NCI-H1092 treated with DMSO at 0.1 percent for 48 hours (cell line): ENCODE measurements at regions not wholly inside any gene's neighbourhood (a gene's known extent, or its start where the extent isn't known, plus 50 kb on each side); places are given as distances from the start of the nearest gene placed in this dataset.

Source experiments
- DNase-seq: peaks from one replicate; lab custom pipeline; 2025; lab: John Stamatoyannopoulos, UW

DNA sequence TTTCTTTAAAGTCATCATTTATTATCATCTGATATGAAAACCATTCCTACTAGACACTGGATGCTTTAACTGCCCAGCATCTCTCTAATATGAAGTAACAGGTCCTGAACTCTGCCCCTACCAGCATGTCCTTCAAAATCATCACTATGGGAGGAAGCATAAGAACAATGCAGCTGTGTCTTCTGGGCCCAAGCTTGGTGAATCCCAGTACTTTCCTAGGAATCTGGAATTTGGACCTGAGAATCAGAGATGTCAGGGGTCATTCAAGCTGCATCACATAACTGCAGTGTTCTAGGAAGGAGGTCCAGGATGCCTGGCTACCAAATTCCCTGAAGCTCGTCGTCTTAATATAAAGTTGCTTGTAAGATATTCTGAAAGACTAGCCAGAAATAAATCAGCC lies 182.7 kb downstream of the AHR start:
- no peak for DNase-seq

GRCh38 chr7:17485368-17485767 lies 186.9 kb downstream of the AHR start:
- no peak for DNase-seq

DNA sequence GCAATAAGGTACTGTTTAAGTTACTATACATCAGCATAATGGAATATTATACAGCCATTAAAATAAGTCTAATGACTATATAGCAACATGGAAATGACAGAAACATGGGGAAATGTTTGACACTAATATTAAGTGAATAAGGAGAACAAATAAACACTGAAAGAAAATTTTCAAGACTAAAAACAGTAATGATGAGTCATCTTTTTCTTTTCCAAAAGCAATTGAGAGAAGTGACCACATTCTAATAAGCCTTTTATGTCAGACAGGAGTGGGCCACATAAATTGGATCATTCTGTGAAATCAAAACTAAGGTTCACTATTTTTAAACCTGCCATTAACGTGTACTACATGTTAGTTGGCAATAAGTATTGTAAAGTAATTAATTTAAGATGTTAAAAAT lies 187.5 kb downstream of the AHR start:
- no peak for DNase-seq

DNA sequence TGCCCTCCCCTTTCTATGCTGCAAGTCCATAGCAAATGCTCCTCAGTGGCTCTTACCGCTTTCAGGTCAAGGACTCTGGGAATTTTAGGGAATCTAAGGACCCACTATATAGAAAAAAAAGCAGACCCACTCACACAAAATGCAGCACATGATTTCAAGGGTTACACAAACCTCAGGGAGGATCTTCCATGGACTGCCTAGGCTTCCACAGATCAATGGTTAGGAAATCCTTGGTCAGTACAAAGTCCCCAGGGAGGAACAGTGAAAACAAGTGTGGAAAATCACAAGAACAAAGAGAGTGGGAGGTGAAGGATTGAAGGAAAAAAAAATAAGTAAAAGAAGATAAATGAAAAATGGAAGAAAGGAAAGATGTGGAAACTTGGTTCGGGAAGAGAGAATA lies 188.4 kb downstream of the AHR start:
- DNase-seq = no peak

DNA sequence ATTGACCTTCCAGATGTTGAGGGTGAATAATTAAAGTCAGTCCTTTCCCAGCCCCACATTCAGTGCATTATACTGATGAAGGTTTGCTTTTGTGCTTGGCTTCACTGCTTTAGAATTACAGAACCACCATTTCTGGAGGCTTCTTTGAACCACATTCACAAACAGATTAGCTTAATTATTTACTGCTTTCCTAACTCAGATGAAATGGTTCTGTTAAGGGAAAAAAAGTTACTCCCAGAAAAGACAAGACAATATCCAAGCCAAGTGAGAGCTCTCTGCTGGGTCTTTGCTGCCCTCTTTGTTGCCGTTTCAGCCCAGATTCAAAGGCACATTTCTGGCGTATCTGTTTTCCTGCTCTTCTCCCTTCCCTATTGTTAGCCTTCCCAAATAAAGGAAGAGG lies 188.9 kb downstream of the AHR start:
- no peak for DNase-seq

GRCh38 chr7:17488829-17489228 lies 190.4 kb downstream of the AHR start:
- no peak for DNase-seq

GRCh38 chr7:17489961-17490360 lies 191.5 kb downstream of the AHR start:
- no peak for DNase-seq

- no peak for DNase-seq
Observed at GRCh38 chr7:17490825-17491224, 192.4 kb downstream of the AHR start.

DNA sequence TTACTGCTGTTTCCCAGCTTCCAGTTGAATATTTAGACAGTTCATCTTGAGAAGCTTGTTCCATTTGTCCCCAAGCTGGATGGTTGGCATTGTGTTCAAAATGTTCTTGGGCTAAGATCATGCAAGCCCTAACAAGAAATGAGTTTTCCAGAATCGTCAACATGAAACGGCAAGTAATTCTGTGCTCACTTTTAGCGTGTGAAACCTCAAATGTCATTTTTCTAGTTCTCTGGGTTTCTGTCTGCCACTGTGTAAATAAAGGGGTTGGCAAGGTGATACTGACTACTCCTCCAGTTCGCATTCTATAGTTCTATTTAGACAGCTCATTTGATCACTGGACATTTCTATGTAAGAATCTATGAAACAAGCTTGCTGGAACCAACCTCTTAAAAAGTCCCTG lies 194.0 kb downstream of the AHR start:
- no peak for DNase-seq

GRCh38 chr7:17493446-17493845 lies 195.0 kb downstream of the AHR start:
- DNase-seq = no peak

DNA sequence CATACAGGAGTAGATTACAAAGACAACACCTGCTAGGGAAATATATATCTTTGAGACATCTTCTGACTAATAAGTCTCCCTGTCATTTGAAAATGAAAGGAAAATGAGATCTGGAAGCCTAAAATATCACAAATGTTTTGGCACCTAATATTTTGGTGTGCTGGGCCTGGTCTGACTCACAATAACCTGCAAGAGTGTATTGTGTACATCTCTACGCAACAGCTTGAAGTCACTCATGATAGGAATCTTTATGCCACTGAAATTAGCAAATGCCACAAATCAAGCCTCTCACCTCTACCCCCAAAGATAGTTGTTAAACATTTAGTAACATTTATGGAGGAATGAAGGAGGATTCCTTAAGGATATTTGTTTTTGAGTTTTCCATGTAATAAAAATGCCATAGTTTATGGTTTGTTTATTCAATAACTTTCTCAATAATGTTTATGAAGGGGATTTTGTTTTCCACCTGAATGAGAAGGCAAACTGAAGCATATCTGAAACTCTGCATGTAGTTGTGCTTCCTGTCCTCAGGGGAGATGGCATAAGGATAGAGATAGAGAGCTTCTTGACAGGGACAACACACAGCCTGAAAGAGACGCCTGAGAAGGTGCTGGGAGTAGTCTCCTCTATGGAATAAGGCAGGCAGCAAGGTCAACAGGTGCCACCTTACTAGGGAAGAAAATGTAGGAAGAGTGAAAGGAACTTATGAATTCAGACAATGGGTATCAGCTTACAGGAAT lies 197.4 kb downstream of the AHR start:
- no peak for DNase-seq

GRCh38 chr7:17497136-17497535 lies 198.7 kb downstream of the AHR start:
- DNase-seq = no peak

DNA sequence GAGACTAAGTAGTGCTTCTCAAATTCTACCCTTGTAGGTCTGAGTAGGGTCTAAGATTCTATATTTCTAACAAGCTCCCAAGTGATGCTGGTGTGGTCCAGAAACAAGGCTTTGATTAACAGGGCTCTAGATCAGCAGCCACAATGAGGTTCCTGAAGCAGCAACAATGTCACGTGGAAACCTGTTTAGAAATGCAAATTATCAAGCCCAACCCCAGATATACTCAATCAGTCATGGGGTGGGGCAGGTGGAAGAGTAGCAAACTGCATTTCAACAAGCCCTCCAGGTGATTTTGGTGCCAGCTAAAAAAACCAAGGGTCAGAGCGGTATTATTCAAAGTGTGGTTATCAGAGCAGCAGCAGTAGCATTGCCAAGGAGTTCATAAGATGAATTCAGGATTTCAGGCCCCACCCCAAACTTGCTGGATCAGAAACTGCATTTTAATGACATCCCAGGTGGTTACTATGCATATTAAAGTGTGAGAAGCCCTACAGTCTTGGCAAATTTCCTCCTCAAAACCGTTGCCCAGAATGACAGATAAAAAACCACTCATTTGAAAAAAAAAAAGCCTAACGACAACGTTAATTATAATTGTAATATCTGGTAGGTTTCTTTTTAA lies 199.2 kb downstream of the AHR start:
- DNase-seq = no peak

DNA sequence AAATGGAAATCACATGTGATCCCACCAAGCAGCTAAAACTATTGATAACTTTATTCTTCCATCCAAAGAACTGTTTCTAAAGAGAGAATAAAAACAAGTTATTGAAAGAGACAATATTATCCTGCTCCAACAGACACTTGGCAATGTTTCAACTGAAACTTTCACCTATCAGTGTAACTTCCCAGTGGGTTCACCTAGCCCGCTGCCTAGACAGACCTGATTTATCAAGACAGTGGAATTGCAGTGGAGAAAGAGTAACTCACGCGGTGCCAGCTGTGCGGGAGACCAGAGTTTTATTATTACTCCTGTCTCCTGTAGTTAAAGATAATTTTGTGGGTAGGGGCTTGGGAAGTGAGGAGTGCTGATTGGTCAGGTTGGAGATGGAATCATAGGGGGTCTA lies 199.8 kb downstream of the AHR start:
- DNase-seq = no peak

DNA sequence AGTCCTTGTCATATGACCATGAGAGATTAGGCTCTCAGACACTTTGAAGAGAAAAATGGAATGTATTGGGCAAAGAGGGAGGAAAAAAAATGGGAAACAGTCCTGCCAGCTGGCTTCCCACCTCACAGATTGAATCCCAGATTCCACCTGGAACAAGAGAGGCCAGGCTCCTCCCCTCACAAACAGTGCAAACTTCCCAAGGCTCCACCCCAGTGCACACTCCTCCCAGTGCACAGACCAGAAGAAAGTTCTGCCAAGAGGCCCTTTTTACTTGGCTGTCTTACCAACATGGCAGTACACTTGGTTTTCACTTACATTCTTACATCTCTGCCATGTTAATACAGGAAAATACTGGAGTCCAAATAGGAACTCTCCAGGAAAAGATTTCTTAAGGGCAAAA lies 202.3 kb downstream of the AHR start:
- no peak for DNase-seq

GRCh38 chr7:17501441-17502212 lies 203.2 kb downstream of the AHR start:
- no peak for DNase-seq

- DNase-seq = no peak
Observed at GRCh38 chr7:17502213-17503060, 204.0 kb downstream of the AHR start.

GRCh38 chr7:17506095-17506494 lies 207.6 kb downstream of the AHR start:
- peak; percentile 5 for DNase-seq

DNA sequence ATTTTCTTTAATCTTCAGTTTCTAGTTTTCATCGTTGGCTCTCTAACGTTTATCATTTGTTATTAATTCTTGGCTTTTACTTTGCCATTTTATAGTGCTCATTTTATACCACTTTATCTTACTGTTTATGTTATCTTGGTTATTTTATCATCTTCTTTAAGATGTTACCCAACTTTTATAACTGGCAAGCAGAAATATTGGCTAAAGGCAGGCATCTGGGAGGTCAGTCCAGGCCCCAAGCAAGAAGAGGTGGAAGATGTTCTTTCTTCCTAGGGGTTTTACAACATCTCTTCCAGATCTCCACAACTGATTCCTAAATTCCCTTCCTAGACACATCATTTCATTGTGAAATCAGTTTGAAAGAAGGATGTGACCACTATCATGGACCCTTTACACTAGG lies 208.1 kb downstream of the AHR start:
- DNase-seq = no peak

GRCh38 chr7:17507717-17508116 lies 209.3 kb downstream of the AHR start:
- no peak for DNase-seq

GRCh38 chr7:17512181-17512675 lies 213.8 kb downstream of the AHR start:
- DNase-seq = no peak

DNA sequence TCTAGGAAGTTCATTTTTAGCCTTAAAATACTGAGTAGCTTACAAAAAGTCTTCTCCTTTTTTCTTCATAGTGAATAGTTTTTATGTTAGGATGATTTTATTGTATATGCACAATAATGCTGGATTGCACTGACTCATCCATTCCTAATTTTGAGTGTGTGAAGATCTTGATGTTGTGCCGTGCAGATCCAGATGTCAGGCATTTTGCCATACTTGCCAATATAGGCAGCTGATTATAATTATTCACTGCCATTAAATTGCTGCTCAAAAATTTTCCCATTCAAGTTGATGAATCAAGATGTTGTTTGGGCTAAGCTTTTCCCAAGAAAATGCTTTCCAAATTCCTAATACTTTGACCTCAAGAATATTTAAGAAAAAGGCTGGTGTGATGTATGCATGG lies 218.3 kb downstream of the AHR start:
- no peak for DNase-seq
